Common myeloid progenitor, CD34-positive (primary cell): ENCODE measurements at regions not wholly inside any gene's neighbourhood (a gene's known extent, or its start where the extent isn't known, plus 50 kb on each side); places are given as distances from the start of the nearest gene placed in this dataset.

Source experiments
- CTCF ChIA-PET: fragments of 350-600 bp; sonication (Branson Sonifier 250); formaldehyde crosslinking; loops from one replicate; lab custom pipeline; 2021; ENCODE audit warnings: antibody characterized with exemption; lab: Charles Lee
- POLR2A ChIA-PET: fragments of 350-600 bp; sonication (Branson Sonifier 250); formaldehyde crosslinking; loops from one replicate; lab custom pipeline; 2021; ENCODE audit warnings: antibody characterized with exemption; lab: Charles Lee
- DNase-seq, 3 donors: peaks; one replicate each; pipeline versions ENCODE4 v3.0.0 to v3.0.0-alpha.2; 2013
- H3K27ac ChIP-seq, 2 experiments: 1 replicate in 1 of 2; 2 replicates in 1 of 2; pipeline ENCODE4 v1.7.0; 2013; ENCODE audit warnings: inconsistent platforms in 2 of 2, low read length in 2 of 2, mild to moderate bottlenecking in 2 of 2, low read depth in 1 of 2, moderate library complexity in 1 of 2; ENCODE audit not compliant: severe bottlenecking in 2 of 2, insufficient read depth in 1 of 2, poor library complexity in 1 of 2
- H3K27me3 ChIP-seq, 5 experiments: replicated peaks in 2 of 5; 1 replicate in 3 of 5; 2 replicates in 2 of 5; pipeline versions ENCODE4 v1.6.1 to v1.7.0; 2013; ENCODE audit warnings: low read length in 4 of 5, mild to moderate bottlenecking in 2 of 5, moderate library complexity in 2 of 5, inconsistent platforms in 1 of 5; ENCODE audit not compliant: insufficient read depth in 5 of 5, control insufficient read depth in 4 of 5
- H3K36me3 ChIP-seq, 4 experiments: 1 replicate in 2 of 4; 2 replicates in 2 of 4; pipeline versions ENCODE4 v1.6.1 to v1.7.0; 2013; ENCODE audit warnings: low read length in 3 of 4, control low read depth in 1 of 4, mild to moderate bottlenecking in 1 of 4; ENCODE audit not compliant: control insufficient read depth in 4 of 4, insufficient read depth in 4 of 4
- H3K4me1 ChIP-seq, 4 experiments: 1 replicate in 3 of 4; 2 replicates in 1 of 4; pipeline versions ENCODE4 v1.6.1 to v1.7.1; 2013; ENCODE audit warnings: low read length in 3 of 4, mild to moderate bottlenecking in 3 of 4, control low read depth in 1 of 4, inconsistent platforms in 1 of 4, moderate library complexity in 1 of 4; ENCODE audit not compliant: control insufficient read depth in 4 of 4, insufficient read depth in 4 of 4; ENCODE audit errors: control extremely low read depth in 1 of 4
- H3K4me3 ChIP-seq, 7 experiments: 1 replicate in 4 of 7; 2 replicates in 3 of 7; pipeline versions ENCODE4 v1.5.1 to v1.7.0; 2013; ENCODE audit warnings: mild to moderate bottlenecking in 7 of 7, low read length in 6 of 7, moderate library complexity in 6 of 7, inconsistent platforms in 2 of 7, low read depth in 2 of 7, control low read depth in 1 of 7; ENCODE audit not compliant: insufficient read depth in 4 of 7, control insufficient read depth in 1 of 7; ENCODE audit errors: extremely low read depth in 1 of 7
- H3K9me3 ChIP-seq, 5 experiments: 1 replicate in 4 of 5; 2 replicates in 1 of 5; pipeline versions ENCODE4 v1.6.1 to v1.7.1; 2013; ENCODE audit warnings: low read length in 4 of 5, mild to moderate bottlenecking in 2 of 5, inconsistent platforms in 1 of 5, low read depth in 1 of 5, moderate library complexity in 1 of 5; ENCODE audit not compliant: control insufficient read depth in 4 of 5, insufficient read depth in 2 of 5; ENCODE audit errors: control extremely low read depth in 1 of 5
- WGBS: methylation state at CpG from one replicate; pipeline ENCODE4 v1.1.5; 2013; ENCODE audit not compliant: insufficient coverage; 5-methylcytosine and 5-hydroxymethylcytosine counted together

DNA sequence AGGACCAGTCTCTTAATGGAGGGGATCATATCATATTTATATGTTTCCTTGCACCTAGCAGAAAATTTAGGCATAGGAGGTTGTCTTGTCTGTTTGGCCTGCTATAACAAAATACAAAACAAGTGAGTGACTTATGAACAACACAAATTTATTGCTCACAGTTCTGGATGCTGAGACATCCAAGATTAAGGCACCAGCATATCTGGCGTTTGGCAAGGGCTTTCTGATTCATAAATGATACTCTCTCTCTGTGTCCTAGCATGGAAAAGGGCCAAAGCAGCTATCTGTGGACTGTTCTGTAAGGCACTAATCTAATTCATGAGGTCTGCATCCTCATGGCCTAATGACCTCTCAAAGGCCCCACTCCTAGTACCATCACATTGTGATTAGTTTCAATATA, 683.0 kb downstream of the NR2F2 start:
- 100% methylated on average over 1 of the region's 1 CpG for WGBS
- Histone ChIP-seq H3K9me3 (no peaks in the 10 kb centered on the region), H3K4me1 (no peaks in the 10 kb centered on the region), H3K27ac (no peak overlapping the region), H3K27me3 (no peaks in the 10 kb centered on the region), H3K4me3 (no peak overlapping the region), H3K36me3 (no peaks in the 10 kb centered on the region)
- POLR2A ChIA-PET: no interaction called here
- DNase-seq: no peak
- CTCF ChIA-PET: no interaction called here

GRCh38 chr15:97014001-97014400, 683.5 kb downstream of the NR2F2 start:
- H3K36me3 ChIP-seq: no peaks in the 10 kb centered on the region

GRCh38 chr15:97023488-97023844, 693.0 kb downstream of the NR2F2 start:
- H3K9me3 ChIP-seq: peaks cover 0 to 1% (median 0%) of the 10 kb centered on the region in 5 experiments
- H3K4me3 ChIP-seq: no peak overlapping the region
- H3K27me3 ChIP-seq: no peaks in the 10 kb centered on the region
- ChIA-PET POLR2A (no interaction called here), CTCF (no interaction called here)
- no peak overlapping the region for H3K27ac ChIP-seq
- H3K4me1 ChIP-seq: no peaks in the 10 kb centered on the region
- WGBS: 17% methylated on average over 1 of the region's 1 CpG
- H3K36me3 ChIP-seq: no peaks in the 10 kb centered on the region
- no peak for DNase-seq

More at GRCh38 chr15:97014001-97014400, 683.5 kb downstream of the NR2F2 start:
- Histone ChIP-seq H3K27me3 (no peaks in the 10 kb centered on the region), H3K27ac (no peak overlapping the region), H3K4me3 (no peak overlapping the region), H3K9me3 (no peaks in the 10 kb centered on the region), H3K4me1 (no peaks in the 10 kb centered on the region)
- no peak for DNase-seq
- POLR2A ChIA-PET: no interaction called here
- WGBS: no CpG with 5 or more reads among the region's 2 CpGs
- CTCF ChIA-PET: no interaction called here

DNA sequence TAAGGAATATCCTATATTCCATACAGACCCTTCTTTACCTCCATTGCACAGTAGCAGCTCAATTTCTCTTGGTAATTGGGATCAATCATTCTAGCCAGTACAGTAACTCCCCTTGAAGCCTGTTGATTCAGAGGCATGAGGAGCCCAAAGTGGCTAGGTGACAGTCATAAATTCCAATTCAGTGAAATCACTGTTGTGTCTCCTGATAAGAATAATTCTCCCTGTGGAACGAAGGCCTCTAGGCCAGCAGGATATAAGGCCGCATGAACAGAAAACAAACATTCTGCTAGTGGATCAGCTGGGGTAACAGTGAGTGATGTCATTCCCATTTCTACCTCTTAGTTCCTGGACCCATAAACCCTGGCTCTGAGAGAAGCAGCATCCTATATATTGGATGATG, 696.3 kb downstream of the NR2F2 start:
- 63% methylated on average over 2 of the region's 2 CpGs for WGBS

DNA sequence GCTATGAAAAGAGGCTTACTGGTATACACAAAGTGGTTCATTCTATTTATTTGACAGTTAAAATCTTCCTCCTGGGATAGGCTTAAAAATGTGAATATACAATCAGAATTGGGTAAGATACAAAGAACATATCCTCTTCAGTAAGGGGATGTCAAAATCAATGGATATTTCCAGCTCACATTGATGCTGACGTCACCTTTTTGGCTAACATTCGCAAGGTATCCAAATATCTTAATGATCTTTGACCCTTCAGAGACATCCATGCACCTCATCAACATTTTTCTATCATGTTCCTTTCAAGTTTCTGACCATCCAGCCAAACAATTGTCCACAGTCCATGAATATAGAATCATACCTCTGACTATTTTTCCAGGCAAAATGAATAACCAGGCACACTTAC, 697.3 kb downstream of the NR2F2 start:
- ChIA-PET POLR2A (no interaction called here), CTCF (no interaction called here)
- 100% methylated on average over 2 of the region's 2 CpGs for WGBS
- Histone ChIP-seq H3K4me3 (no peak overlapping the region), H3K4me1 (no peaks in the 10 kb centered on the region), H3K27me3 (no peaks in the 10 kb centered on the region), H3K9me3 (peaks cover 0 to 9% (median 2%) of the 10 kb centered on the region in 5 experiments), H3K27ac (no peak overlapping the region), H3K36me3 (no peaks in the 10 kb centered on the region)
- DNase-seq: no peak

More for the DNA sequence above, 696.3 kb downstream of the NR2F2 start:
- Histone ChIP-seq H3K36me3 (no peaks in the 10 kb centered on the region), H3K4me3 (no peak overlapping the region), H3K27me3 (no peaks in the 10 kb centered on the region), H3K4me1 (no peaks in the 10 kb centered on the region), H3K27ac (no peak overlapping the region), H3K9me3 (peaks cover 0 to 9% (median 2%) of the 10 kb centered on the region in 5 experiments)
- DNase-seq: no peak
- ChIA-PET CTCF (no interaction called here), POLR2A (no interaction called here)

DNA sequence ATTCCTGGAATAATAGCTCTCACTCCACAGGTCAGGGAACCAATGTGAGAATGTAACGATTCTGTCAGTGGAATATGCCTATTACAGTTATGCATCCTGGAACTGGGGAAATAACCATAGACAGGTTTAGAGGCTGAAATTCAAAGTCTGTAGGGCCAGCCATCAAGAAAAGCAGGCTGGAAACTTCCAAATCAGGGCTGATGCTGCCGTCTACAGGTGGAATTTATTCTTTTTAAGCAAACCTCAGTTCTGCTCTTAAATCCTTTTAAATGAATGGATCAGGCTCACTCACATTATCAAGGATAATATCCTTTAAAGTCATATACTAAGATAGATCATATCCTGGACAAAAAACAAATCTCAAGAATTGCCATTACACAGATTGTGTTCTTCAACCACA, 699.8 kb downstream of the NR2F2 start:
- H3K27ac ChIP-seq: no peak overlapping the region
- H3K36me3 ChIP-seq: no peaks in the 10 kb centered on the region
- no peak overlapping the region for H3K4me3 ChIP-seq
- DNase-seq: no peak
- no peaks in the 10 kb centered on the region for H3K4me1 ChIP-seq
- peaks cover 0 to 9% (median 2%) of the 10 kb centered on the region in 5 experiments for H3K9me3 ChIP-seq
- POLR2A ChIA-PET: no interaction called here
- no peaks in the 10 kb centered on the region for H3K27me3 ChIP-seq
- WGBS: no CpG with 5 or more reads among the region's 2 CpGs
- CTCF ChIA-PET: no interaction called here

DNA sequence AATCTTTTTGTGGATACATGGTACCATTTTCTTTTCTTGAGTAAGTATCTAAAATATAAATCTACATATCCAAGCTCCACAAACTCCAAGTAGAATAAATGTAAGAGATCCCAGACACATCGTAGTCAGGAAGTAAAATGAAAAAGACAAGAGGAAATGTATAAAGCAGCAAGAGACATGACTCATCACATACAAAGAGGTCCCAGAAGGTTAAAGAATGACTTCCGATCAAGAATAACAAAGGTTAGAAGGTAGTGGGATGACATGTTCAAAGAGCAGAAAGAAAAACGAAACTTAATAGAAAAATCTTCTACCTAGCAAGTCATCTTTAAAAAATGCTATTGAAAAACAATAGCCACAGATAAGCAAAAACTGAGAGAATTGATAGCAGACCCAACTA, 705.8 kb downstream of the NR2F2 start:
- H3K27ac ChIP-seq: no peak overlapping the region
- H3K27me3 ChIP-seq: no peaks in the 10 kb centered on the region
- DNase-seq: no peak
- ChIA-PET CTCF (no interaction called here), POLR2A (no interaction called here)
- H3K4me1 ChIP-seq: no peaks in the 10 kb centered on the region
- WGBS: no CpG with 5 or more reads among the region's 3 CpGs
- no peak overlapping the region for H3K4me3 ChIP-seq
- H3K9me3 ChIP-seq: peaks cover 0 to 3% (median 0%) of the 10 kb centered on the region in 5 experiments
- no peaks in the 10 kb centered on the region for H3K36me3 ChIP-seq
